Muscle of arm (tissue), 1 donor: ENCODE measurements at regions not wholly inside any gene's neighbourhood (a gene's known extent, or its start where the extent isn't known, plus 50 kb on each side); places are given as distances from the start of the nearest gene placed in this dataset.
"Not testable (repeated sequence)": the region's sequence is repeated elsewhere in the genome, so short reads cannot be mapped to it uniquely, and the experiment has no call there.

Experiments used
- DNase-seq: peaks from one replicate; pipeline ENCODE4 v3.0.0-alpha.2; 2013

DNA sequence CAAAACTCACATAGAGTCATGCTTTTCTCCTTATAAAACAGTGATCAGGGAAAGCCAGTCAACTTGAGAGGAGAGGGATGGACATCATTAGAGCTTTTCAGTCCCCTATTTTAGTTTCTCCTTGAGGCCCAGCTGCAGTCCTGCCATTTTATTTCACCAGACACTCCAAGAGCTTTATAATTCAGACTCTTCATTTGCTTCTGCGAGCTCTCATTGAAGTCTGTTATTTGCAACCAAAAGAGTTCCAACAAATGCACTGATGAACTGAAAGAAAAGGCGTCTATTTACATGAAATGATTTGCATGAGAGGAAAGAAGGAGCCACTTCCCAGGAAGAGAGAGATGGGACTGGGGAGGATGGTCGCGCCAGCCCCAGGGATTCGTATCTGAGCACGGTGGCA, 86.8 kb downstream of the NDUFA12 start:
- DNase-seq, result no peak

GRCh38 chr12:94909663-94910062, 93.8 kb downstream of the NDUFA12 start:
- DNase-seq, result peak; percentile 14

DNA sequence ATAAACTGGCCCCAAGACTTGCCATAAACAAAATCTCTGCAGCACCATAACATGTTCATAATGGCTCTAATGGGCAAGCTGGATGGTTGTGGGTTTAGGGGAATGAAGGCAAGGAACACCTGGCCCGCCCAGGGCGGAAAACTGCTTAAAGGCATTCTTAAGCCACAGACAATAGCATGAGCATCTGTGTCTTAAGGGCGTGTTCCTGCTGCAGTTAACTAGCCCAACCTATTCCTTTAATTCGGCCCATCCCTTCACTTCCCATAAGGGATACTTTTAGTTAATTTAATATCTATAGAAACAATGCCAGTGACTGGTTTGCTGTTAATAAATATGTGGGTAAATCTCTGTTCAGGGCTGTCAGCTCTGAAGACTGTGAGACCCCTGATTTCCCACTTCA, 97.7 kb downstream of the NDUFA12 start:
- not testable (repeated sequence) for DNase-seq

- no peak for DNase-seq
Observed at GRCh38 chr12:94900496-94900895, 103.0 kb downstream of the NDUFA12 start.

- DNase-seq, result no peak
Observed at GRCh38 chr12:94898388-94898787, 105.1 kb downstream of the NDUFA12 start.

- no peak for DNase-seq
Observed at GRCh38 chr12:94892544-94893267, 110.8 kb downstream of the NDUFA12 start.

DNA sequence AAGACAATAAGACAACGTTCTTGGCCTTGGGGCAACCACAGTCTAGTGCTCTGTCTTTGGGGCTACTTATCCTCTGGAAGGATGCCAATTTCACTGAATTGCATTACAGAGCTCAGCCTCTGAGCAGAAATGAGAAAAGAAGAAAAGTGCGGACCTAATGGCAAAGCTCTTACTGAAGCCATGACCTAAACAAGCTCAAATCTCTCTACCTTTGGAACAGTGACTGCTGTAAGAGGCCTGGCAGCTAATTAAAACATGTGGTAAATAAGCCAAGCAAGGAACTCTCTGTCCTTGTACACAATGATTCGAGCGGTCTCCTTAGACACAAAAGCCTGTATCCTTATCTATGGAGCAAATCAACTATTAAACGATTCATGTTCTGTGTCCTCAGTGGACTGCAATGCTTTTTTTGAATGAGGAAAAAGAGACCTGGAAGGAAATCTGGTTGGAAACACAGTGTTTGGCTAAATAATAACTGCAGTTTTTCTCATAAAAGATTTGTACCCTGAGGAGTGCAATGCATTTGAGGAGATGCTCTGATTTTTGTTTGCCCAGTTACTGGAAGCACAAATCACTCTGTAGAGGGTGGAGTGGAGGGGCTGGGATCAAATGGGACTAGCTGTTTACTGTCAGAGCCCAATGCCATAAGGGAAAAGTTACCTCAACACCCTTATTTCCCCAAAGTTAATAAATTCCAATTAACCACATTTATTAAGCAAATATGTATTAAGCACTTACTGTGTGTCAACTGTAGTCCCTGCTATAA, 113.9 kb downstream of the NDUFA12 start:
- no peak for DNase-seq

GRCh38 chr12:94879542-94879941, 124.0 kb downstream of the NDUFA12 start:
- no peak for DNase-seq

DNA sequence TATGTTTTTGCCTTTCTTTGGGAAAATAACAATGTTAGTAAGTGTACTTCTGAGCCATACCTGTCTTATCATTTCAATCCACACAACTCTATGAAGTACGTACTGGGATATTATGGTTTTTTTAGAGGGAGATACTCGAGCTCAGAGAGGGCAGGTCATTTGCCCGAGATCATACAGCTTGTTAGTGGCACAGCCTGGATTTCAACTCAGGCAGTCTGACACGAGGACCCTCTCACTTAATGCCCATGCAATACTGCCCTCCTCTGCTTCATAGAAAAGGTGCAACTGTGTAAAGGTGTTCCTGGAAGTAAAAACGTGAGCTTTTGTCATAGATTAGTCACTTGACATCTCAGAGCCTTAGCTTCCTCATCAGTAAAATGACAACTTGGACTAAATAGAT, 128.0 kb downstream of the NDUFA12 start:
- no peak for DNase-seq

- no peak for DNase-seq
Observed at GRCh38 chr12:94874518-94875302, 128.8 kb downstream of the NDUFA12 start.

- no peak for DNase-seq
Observed at GRCh38 chr12:94873734-94874517, 129.6 kb downstream of the NDUFA12 start.

GRCh38 chr12:94872971-94873733, 130.3 kb downstream of the NDUFA12 start:
- DNase-seq, result no peak

- DNase-seq, result no peak
Observed at GRCh38 chr12:94872671-94872970, 130.9 kb downstream of the NDUFA12 start.

DNA sequence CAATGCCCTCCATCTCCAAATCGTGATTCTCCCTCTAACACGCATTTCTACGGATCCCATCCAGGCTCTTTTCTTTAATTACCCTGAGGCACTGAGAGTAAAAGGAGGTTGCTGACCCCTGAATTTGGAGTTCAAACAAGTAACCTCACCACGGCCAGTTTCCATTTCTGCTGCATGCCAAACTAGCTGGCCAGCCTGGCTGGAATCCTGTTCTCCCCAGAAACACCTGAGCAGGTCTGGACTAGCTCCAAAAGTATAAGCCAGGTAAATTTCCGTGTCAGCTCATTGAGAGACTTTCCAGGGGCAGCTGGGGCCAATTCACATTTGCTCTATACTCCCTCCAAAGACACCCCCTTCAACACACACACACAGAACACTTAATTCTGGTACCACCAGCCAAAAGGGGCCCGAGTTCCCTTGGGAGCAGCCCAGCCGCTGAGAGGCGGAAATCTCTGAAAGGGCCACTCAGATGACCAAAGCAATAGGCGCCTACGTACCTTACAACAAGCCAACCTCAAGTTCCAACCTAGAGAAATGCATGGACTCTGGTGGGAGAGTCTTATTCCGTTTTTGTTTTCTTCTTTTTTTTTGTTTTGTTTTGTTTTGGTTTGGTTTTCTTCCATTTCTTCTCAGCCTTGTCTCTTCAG, 131.4 kb downstream of the NDUFA12 start:
- DNase-seq, result no peak

GRCh38 chr12:94870511-94870910, 133.0 kb downstream of the NDUFA12 start:
- DNase-seq, result no peak

DNA sequence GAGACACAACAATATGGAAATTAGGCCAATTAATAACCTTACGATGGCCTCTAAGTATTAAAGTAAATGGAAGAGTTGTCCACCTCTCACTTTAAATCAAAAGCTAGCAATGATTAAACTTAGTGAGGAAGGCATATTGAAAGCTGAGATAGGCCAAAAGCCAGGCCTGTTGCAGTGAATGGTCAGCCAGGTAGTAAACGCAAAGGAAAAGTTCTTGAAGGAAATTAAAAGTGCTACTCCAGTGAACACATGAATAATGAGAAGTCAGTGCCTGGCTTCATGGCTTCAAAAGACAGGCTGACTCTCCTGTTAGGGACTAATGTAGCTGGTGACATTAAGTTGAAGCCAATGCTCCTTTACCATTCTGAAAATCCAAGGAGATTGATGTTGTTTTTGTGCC, 135.3 kb downstream of the NDUFA12 start:
- no peak for DNase-seq

- no peak for DNase-seq
Observed at GRCh38 chr12:94867066-94867855, 136.2 kb downstream of the NDUFA12 start.

GRCh38 chr12:94864987-94865386, 138.5 kb downstream of the NDUFA12 start:
- no peak for DNase-seq

- DNase-seq, result no peak
Observed at GRCh38 chr12:94863321-94864035, 140.0 kb downstream of the NDUFA12 start.
